ENCODE measurements at regions not wholly inside any gene's neighbourhood (a gene's known extent, or its start where the extent isn't known, plus 50 kb on each side); places are given as distances from the start of the nearest gene placed in this dataset.

GRCh38 chr5:120151181-120151580 lies 312.9 kb upstream of the PRR16 start:
- no peak overlapping the region for H3K27ac Mint-ChIP-seq (ENCODE audit: unreplicated experiment)
- no peak for DNase-seq (ENCODE audit: low read depth, low spot score)
- no peak for TF ChIP-seq CTCF (conservative IDR thresholded peaks at IDR 0.05)
- H3K9me3 Mint-ChIP-seq = peaks cover 4% of the 10 kb centered on the region
- H3K27me3 Mint-ChIP-seq (ENCODE audit: low read depth) = no peaks in the 10 kb centered on the region
- H3K4me1 Mint-ChIP-seq = no peaks in the 10 kb centered on the region
- no peaks in the 10 kb centered on the region for H3K36me3 Mint-ChIP-seq (ENCODE audit: low read depth)
- no peak overlapping the region for H3K4me3 Mint-ChIP-seq

- H3K27me3 Mint-ChIP-seq (ENCODE audit: low read depth) = no peaks in the 10 kb centered on the region
- DNase-seq (ENCODE audit: low read depth, low spot score) = no peak
- TF ChIP-seq CTCF (conservative IDR thresholded peaks at IDR 0.05) = no peak
- H3K4me3 Mint-ChIP-seq = no peak overlapping the region
- no peaks in the 10 kb centered on the region for H3K36me3 Mint-ChIP-seq (ENCODE audit: low read depth)
- no peaks in the 10 kb centered on the region for H3K9me3 Mint-ChIP-seq
- H3K4me1 Mint-ChIP-seq = no peaks in the 10 kb centered on the region
- no peak overlapping the region for H3K27ac Mint-ChIP-seq (ENCODE audit: unreplicated experiment)
Observed at GRCh38 chr5:120151825-120152224, 312.3 kb upstream of the PRR16 start.

GRCh38 chr5:120152472-120152871 lies 311.6 kb upstream of the PRR16 start:
- no peak for DNase-seq (ENCODE audit: low read depth, low spot score)

GRCh38 chr5:120152931-120153330 lies 311.2 kb upstream of the PRR16 start:
- Mint-ChIP-seq H3K4me1 (no peaks in the 10 kb centered on the region), H3K9me3 (no peaks in the 10 kb centered on the region), H3K36me3 (ENCODE audit: low read depth) (no peaks in the 10 kb centered on the region), H3K4me3 (no peak overlapping the region), H3K27ac (ENCODE audit: unreplicated experiment) (no peak overlapping the region), H3K27me3 (ENCODE audit: low read depth) (no peaks in the 10 kb centered on the region)
- DNase-seq (ENCODE audit: low read depth, low spot score) = no peak
- no peak for TF ChIP-seq CTCF (conservative IDR thresholded peaks at IDR 0.05)

More at GRCh38 chr5:120152472-120152871, 311.6 kb upstream of the PRR16 start:
- H3K27me3 Mint-ChIP-seq (ENCODE audit: low read depth) = no peaks in the 10 kb centered on the region
- H3K9me3 Mint-ChIP-seq = no peaks in the 10 kb centered on the region
- H3K4me1 Mint-ChIP-seq = no peaks in the 10 kb centered on the region
- no peaks in the 10 kb centered on the region for H3K36me3 Mint-ChIP-seq (ENCODE audit: low read depth)
- no peak for TF ChIP-seq CTCF (conservative IDR thresholded peaks at IDR 0.05)
- H3K4me3 Mint-ChIP-seq = no peak overlapping the region
- H3K27ac Mint-ChIP-seq (ENCODE audit: unreplicated experiment) = no peak overlapping the region

- H3K36me3 Mint-ChIP-seq (ENCODE audit: low read depth) = no peaks in the 10 kb centered on the region
- DNase-seq (ENCODE audit: low read depth, low spot score) = no peak
- no peak overlapping the region for H3K4me3 Mint-ChIP-seq
- H3K27ac Mint-ChIP-seq (ENCODE audit: unreplicated experiment) = no peak overlapping the region
- no peaks in the 10 kb centered on the region for H3K27me3 Mint-ChIP-seq (ENCODE audit: low read depth)
- H3K9me3 Mint-ChIP-seq = no peaks in the 10 kb centered on the region
- H3K4me1 Mint-ChIP-seq = no peaks in the 10 kb centered on the region
- no peak for TF ChIP-seq CTCF (conservative IDR thresholded peaks at IDR 0.05)
Observed at GRCh38 chr5:120153551-120153950, 310.5 kb upstream of the PRR16 start.

- no peaks in the 10 kb centered on the region for H3K27me3 Mint-ChIP-seq (ENCODE audit: low read depth)
- H3K9me3 Mint-ChIP-seq = no peaks in the 10 kb centered on the region
- H3K36me3 Mint-ChIP-seq (ENCODE audit: low read depth) = no peaks in the 10 kb centered on the region
- no peak overlapping the region for H3K4me3 Mint-ChIP-seq
- DNase-seq (ENCODE audit: low read depth, low spot score) = no peak
- no peak overlapping the region for H3K27ac Mint-ChIP-seq (ENCODE audit: unreplicated experiment)
- H3K4me1 Mint-ChIP-seq = no peaks in the 10 kb centered on the region
- no peak for TF ChIP-seq CTCF (conservative IDR thresholded peaks at IDR 0.05)
Observed at GRCh38 chr5:120155873-120156272, 308.2 kb upstream of the PRR16 start.
